Gastrocnemius medialis (tissue), 4 donors: ENCODE measurements at regions not wholly inside any gene's neighbourhood (a gene's known extent, or its start where the extent isn't known, plus 50 kb on each side); places are given as distances from the start of the nearest gene placed in this dataset.

Experiments
- ATAC-seq, 2 donors: fragments of 150-250 bp; one replicate each; pipeline ENCODE4 v1.9.1; 2016
- DNase-seq, 2 donors: peaks; one replicate each; pipeline ENCODE4 v3.0.0-alpha.2; 2019
- H3K27ac ChIP-seq, 4 donors: fragments of 200-600 bp; sonication (generic); 1 replicate in 1 of 4; 2 replicates in 3 of 4; pipeline ENCODE4 v1.5.1; 2016 to 2018; ENCODE audit warnings: mild to moderate bottlenecking in 2 of 4, moderate library complexity in 1 of 4
- H3K27me3 ChIP-seq, 3 donors: fragments of 200-600 bp; sonication (generic) in 2 of 3; 1 replicate in 1 of 3; 2 replicates in 2 of 3; pipeline versions ENCODE4 v1.5.1 to v1.6.0; 2016 to 2019; ENCODE audit warnings: mild to moderate bottlenecking in 1 of 3, moderate library complexity in 1 of 3
- H3K36me3 ChIP-seq, 2 donors: fragments of 200-600 bp; sonication (generic) in 1 of 2; one replicate each; pipeline ENCODE4 v1.5.1; 2017 to 2018
- H3K4me1 ChIP-seq, 2 donors: fragments of 200-600 bp; sonication (generic) in 1 of 2; one replicate each; pipeline ENCODE4 v1.5.1; 2016 to 2017; ENCODE audit warnings: mild to moderate bottlenecking in 2 of 2
- H3K4me3 ChIP-seq, 4 donors: fragments of 200-600 bp; sonication (generic) in 3 of 4; 1 replicate in 1 of 4; 2 replicates in 3 of 4; pipeline ENCODE4 v1.5.1; 2016 to 2019; ENCODE audit warnings: mild to moderate bottlenecking in 2 of 4
- H3K9me3 ChIP-seq, 3 donors: fragments of 200-600 bp; sonication (generic) in 2 of 3; 1 replicate in 1 of 3; 2 replicates in 2 of 3; pipeline ENCODE4 v1.5.1; 2016 to 2019
- CTCF ChIP-seq, 5 experiments: fragments of 450-650 bp in 3 of 5; fragments of 200-600 bp in 2 of 5; sonication (generic) in 2 of 5; IDR thresholded peaks in 4 of 5; conservative IDR thresholded peaks in 1 of 5; 1 replicate in 4 of 5; 2 replicates in 1 of 5; pipeline ENCODE4 v1.5.1; 2016 to 2019; ENCODE audit warnings: antibody characterized with exemption in 5 of 5, mild to moderate bottlenecking in 3 of 5, moderate library complexity in 3 of 5
- POLR2A ChIP-seq, 2 donors: fragments of 450-650 bp; IDR thresholded peaks; one replicate each; pipeline ENCODE4 v1.6.1; 2017; ENCODE audit warnings: antibody characterized with exemption in 2 of 2, mild to moderate bottlenecking in 2 of 2, moderate library complexity in 2 of 2
- in situ Hi-C, 4 donors: fragments of 200-750 bp; cut with MboI; loops; one replicate each; pipeline versions ENCODE4 v1.15.0 to v1.8.0; 2017; ENCODE audit warnings: low sequenced_read_pairs in 4 of 4
- intact Hi-C: fragments of 100-400 bp; cut with DNase I; formaldehyde crosslinking; loops from one replicate; pipeline ENCODE4 v1.15.1; 2023; ENCODE audit warnings: low total_unique reads

- Histone ChIP-seq H3K9me3 (no peaks in the 10 kb centered on the region), H3K27me3 (no peaks in the 10 kb centered on the region), H3K27ac (no peak overlapping the region), H3K36me3 (no peaks in the 10 kb centered on the region), H3K4me3 (no peak overlapping the region), H3K4me1 (no peaks in the 10 kb centered on the region)
- intact Hi-C loops: no loop called here
- no peak for TF ChIP-seq POLR2A (IDR thresholded peaks at IDR 0.05)
- no peak for TF ChIP-seq CTCF (IDR thresholded peaks at IDR 0.05 in 4 of 5, conservative IDR thresholded peaks at IDR 0.05 in 1 of 5)
- ATAC-seq: no peak
- no peak for DNase-seq
- in situ Hi-C loops: no loop called here
Measured at GRCh38 chr6:12414096-12414675, 124.0 kb downstream of the EDN1 start.

GRCh38 chr6:12415980-12416598 lies 125.9 kb downstream of the EDN1 start:
- Histone ChIP-seq H3K9me3 (no peaks in the 10 kb centered on the region), H3K4me3 (no peak overlapping the region), H3K4me1 (no peaks in the 10 kb centered on the region), H3K27me3 (no peaks in the 10 kb centered on the region), H3K27ac (no peak overlapping the region), H3K36me3 (no peaks in the 10 kb centered on the region)
- ATAC-seq (no peak), DNase-seq (no peak)
- intact Hi-C loops (no loop called here), in situ Hi-C loops (no loop called here)
- TF ChIP-seq CTCF (IDR thresholded peaks at IDR 0.05 in 4 of 5, conservative IDR thresholded peaks at IDR 0.05 in 1 of 5) (no peak), POLR2A (IDR thresholded peaks at IDR 0.05) (no peak)

- Histone ChIP-seq H3K4me1 (no peaks in the 10 kb centered on the region), H3K9me3 (no peaks in the 10 kb centered on the region), H3K4me3 (no peak overlapping the region), H3K36me3 (no peaks in the 10 kb centered on the region), H3K27ac (no peak overlapping the region), H3K27me3 (no peaks in the 10 kb centered on the region)
- intact Hi-C loops (no loop called here), in situ Hi-C loops (no loop called here)
- no peak for TF ChIP-seq POLR2A (IDR thresholded peaks at IDR 0.05)
- TF ChIP-seq CTCF (IDR thresholded peaks at IDR 0.05 in 4 of 5, conservative IDR thresholded peaks at IDR 0.05 in 1 of 5): no peak
- no peak for ATAC-seq
- DNase-seq: no peak
Measured at GRCh38 chr6:12417191-12417590, 127.0 kb downstream of the EDN1 start.

- no peaks in the 10 kb centered on the region for H3K27me3 ChIP-seq
- TF ChIP-seq CTCF (IDR thresholded peaks at IDR 0.05 in 4 of 5, conservative IDR thresholded peaks at IDR 0.05 in 1 of 5) (no peak), POLR2A (IDR thresholded peaks at IDR 0.05) (no peak)
- H3K4me3 ChIP-seq: no peak overlapping the region
- no peak for ATAC-seq
- H3K36me3 ChIP-seq: no peaks in the 10 kb centered on the region
- intact Hi-C loops (no loop called here), in situ Hi-C loops (no loop called here)
- DNase-seq: no peak
- H3K27ac ChIP-seq: no peak overlapping the region
- H3K4me1 ChIP-seq: no peaks in the 10 kb centered on the region
- no peaks in the 10 kb centered on the region for H3K9me3 ChIP-seq
Measured at GRCh38 chr6:12418946-12419345, 128.8 kb downstream of the EDN1 start.
